Astrocyte (in vitro differentiated cells and primary cell): ENCODE measurements at regions not wholly inside any gene's neighbourhood (a gene's known extent, or its start where the extent isn't known, plus 50 kb on each side); places are given as distances from the start of the nearest gene placed in this dataset.

Experiments used
- DNase-seq: peaks from one replicate; pipeline ENCODE4 v3.0.0-alpha.2; 2010; ENCODE audit warnings: low read depth
- FAIRE-seq: peaks from 2 replicates; lab custom pipeline; 2011; peaks lifted over from hg19 to GRCh38; lab: Jason Lieb, UNC
- H2AFZ ChIP-seq: 2 replicates; pipeline ENCODE4 v1.6.0; 2012; ENCODE audit warnings: low read depth, low read length, inconsistent platforms
- H3K27ac ChIP-seq: 2 replicates; pipeline ENCODE4 v1.5.1; 2011; ENCODE audit warnings: low read depth, low read length, inconsistent platforms
- H3K27me3 ChIP-seq: 2 replicates; pipeline ENCODE4 v1.6.0; 2011; ENCODE audit warnings: low read length, inconsistent platforms; ENCODE audit not compliant: insufficient read depth
- H3K36me3 ChIP-seq: 2 replicates; pipeline ENCODE4 v1.5.1; 2011; ENCODE audit warnings: low read length, inconsistent platforms; ENCODE audit not compliant: insufficient read depth
- H3K4me1 ChIP-seq: 2 replicates; pipeline ENCODE4 v1.5.1; 2011; ENCODE audit warnings: low read length, inconsistent platforms; ENCODE audit not compliant: insufficient read depth
- H3K4me2 ChIP-seq: 2 replicates; pipeline ENCODE4 v1.6.0; 2012; ENCODE audit warnings: low read length, inconsistent platforms
- H3K4me3 ChIP-seq: 2 replicates; pipeline ENCODE4 v1.5.1; 2011; ENCODE audit warnings: low read depth, mild to moderate bottlenecking, low read length, inconsistent platforms; ENCODE audit not compliant: insufficient read depth
- H3K79me2 ChIP-seq: 2 replicates; pipeline ENCODE4 v1.6.0; 2012; ENCODE audit warnings: mild to moderate bottlenecking, low read length, inconsistent platforms; ENCODE audit not compliant: insufficient read depth
- H3K9ac ChIP-seq: 2 replicates; pipeline ENCODE4 v1.6.0; 2012; ENCODE audit warnings: mild to moderate bottlenecking, low read length, inconsistent platforms
- H3K9me3 ChIP-seq: 2 replicates; pipeline ENCODE4 v1.5.1; 2012; ENCODE audit warnings: low read depth, mild to moderate bottlenecking, low read length, inconsistent platforms; ENCODE audit not compliant: insufficient read depth
- H4K20me1 ChIP-seq: 2 replicates; pipeline ENCODE4 v1.6.0; 2012; ENCODE audit warnings: low read length, inconsistent platforms; ENCODE audit not compliant: insufficient read depth
- H3K27ac Mint-ChIP-seq: one replicate; pipeline ENCODE4 v1.8.0; 2021; ENCODE audit warnings: mild to moderate bottlenecking, mixed read lengths; ENCODE audit not compliant: unreplicated experiment
- H3K27me3 Mint-ChIP-seq: one replicate; pipeline ENCODE4 v1.8.0; 2021; ENCODE audit warnings: low read depth, mixed read lengths; ENCODE audit not compliant: unreplicated experiment
- H3K36me3 Mint-ChIP-seq: one replicate; pipeline ENCODE4 v1.8.0; 2021; ENCODE audit warnings: low read depth, mixed read lengths; ENCODE audit not compliant: unreplicated experiment
- H3K4me1 Mint-ChIP-seq: one replicate; pipeline ENCODE4 v1.8.0; 2021; ENCODE audit warnings: low read depth, mixed read lengths; ENCODE audit not compliant: unreplicated experiment
- H3K4me3 Mint-ChIP-seq: one replicate; pipeline ENCODE4 v1.8.0; 2021; ENCODE audit warnings: mild to moderate bottlenecking, moderate library complexity, mixed read lengths; ENCODE audit not compliant: unreplicated experiment
- H3K9me3 Mint-ChIP-seq: one replicate; pipeline ENCODE4 v1.8.0; 2021; ENCODE audit warnings: mild to moderate bottlenecking, mixed read lengths; ENCODE audit not compliant: unreplicated experiment
- EZH2 ChIP-seq: IDR thresholded peaks from 2 replicates; pipeline ENCODE4 v1.6.1; 2012; ENCODE audit warnings: mild to moderate bottlenecking, low read length, inconsistent platforms; ENCODE audit not compliant: insufficient read depth
- TF ChIP-seq, protein P1 (sequence below): IDR thresholded peaks from 2 replicates; pipeline ENCODE4 v1.5.1; 2011; ENCODE audit warnings: low read depth, mild to moderate bottlenecking, inconsistent platforms, low read length, moderate library complexity; ENCODE audit not compliant: insufficient read depth

DNA sequence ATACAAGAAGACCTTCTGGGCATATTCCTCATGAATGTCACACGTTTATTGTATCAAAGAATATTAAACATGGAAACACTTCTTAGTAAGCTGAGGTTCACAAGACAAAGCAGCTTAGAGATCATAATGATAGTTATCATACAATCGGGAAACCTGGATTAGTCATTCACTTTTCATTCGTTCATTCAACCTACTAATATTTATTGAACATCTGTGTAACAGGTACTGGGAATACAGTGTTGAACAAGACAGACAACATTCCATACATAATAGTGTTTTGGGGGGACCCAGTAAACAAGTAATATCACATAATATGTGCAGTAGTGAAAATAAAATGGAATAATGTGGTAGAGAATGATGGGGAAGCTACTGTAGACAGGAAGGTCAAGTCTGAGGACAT lies 100.6 kb upstream of the GRIP1 start:
- Mint-ChIP-seq H3K27ac (no peak overlapping the region), H3K27me3 (no peaks in the 10 kb centered on the region), H3K36me3 (no peaks in the 10 kb centered on the region), H3K4me1 (peaks cover 5% of the 10 kb centered on the region), H3K4me3 (no peak overlapping the region), H3K9me3 (no peaks in the 10 kb centered on the region)
- Histone ChIP-seq H3K4me1 (no peaks in the 10 kb centered on the region), H3K4me3 (no peak overlapping the region), H4K20me1 (no peaks in the 10 kb centered on the region), H3K27me3 (no peaks in the 10 kb centered on the region), H3K79me2 (no peaks in the 10 kb centered on the region), H3K36me3 (no peaks in the 10 kb centered on the region), H3K4me2 (no peak overlapping the region), H3K27ac (no peak overlapping the region), H3K9me3 (no peaks in the 10 kb centered on the region), H2AFZ (no peak overlapping the region), H3K9ac (no peak overlapping the region)
- DNase-seq: no peak
- no peak for FAIRE-seq
- TF ChIP-seq, protein P1, sequence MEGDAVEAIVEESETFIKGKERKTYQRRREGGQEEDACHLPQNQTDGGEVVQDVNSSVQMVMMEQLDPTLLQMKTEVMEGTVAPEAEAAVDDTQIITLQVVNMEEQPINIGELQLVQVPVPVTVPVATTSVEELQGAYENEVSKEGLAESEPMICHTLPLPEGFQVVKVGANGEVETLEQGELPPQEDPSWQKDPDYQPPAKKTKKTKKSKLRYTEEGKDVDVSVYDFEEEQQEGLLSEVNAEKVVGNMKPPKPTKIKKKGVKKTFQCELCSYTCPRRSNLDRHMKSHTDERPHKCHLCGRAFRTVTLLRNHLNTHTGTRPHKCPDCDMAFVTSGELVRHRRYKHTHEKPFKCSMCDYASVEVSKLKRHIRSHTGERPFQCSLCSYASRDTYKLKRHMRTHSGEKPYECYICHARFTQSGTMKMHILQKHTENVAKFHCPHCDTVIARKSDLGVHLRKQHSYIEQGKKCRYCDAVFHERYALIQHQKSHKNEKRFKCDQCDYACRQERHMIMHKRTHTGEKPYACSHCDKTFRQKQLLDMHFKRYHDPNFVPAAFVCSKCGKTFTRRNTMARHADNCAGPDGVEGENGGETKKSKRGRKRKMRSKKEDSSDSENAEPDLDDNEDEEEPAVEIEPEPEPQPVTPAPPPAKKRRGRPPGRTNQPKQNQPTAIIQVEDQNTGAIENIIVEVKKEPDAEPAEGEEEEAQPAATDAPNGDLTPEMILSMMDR: no peak
- TF ChIP-seq EZH2: no peak

- H3K9ac ChIP-seq: no peak overlapping the region
- no peaks in the 10 kb centered on the region for H3K36me3 Mint-ChIP-seq
- no peak overlapping the region for H2AFZ ChIP-seq
- no peaks in the 10 kb centered on the region for H3K27me3 Mint-ChIP-seq
- H3K4me1 Mint-ChIP-seq: no peaks in the 10 kb centered on the region
- DNase-seq: no peak
- H4K20me1 ChIP-seq: no peaks in the 10 kb centered on the region
- no peaks in the 10 kb centered on the region for H3K79me2 ChIP-seq
- no peaks in the 10 kb centered on the region for H3K9me3 ChIP-seq
- H3K4me3 ChIP-seq: no peak overlapping the region
- H3K27ac ChIP-seq: no peak overlapping the region
- no peaks in the 10 kb centered on the region for H3K9me3 Mint-ChIP-seq
- H3K27ac Mint-ChIP-seq: no peak overlapping the region
- no peaks in the 10 kb centered on the region for H3K4me1 ChIP-seq
- H3K4me3 Mint-ChIP-seq: no peak overlapping the region
- TF ChIP-seq, protein P1: no peak
- TF ChIP-seq EZH2: no peak
- no peak for FAIRE-seq
- no peak overlapping the region for H3K4me2 ChIP-seq
- H3K27me3 ChIP-seq: no peaks in the 10 kb centered on the region
- H3K36me3 ChIP-seq: no peaks in the 10 kb centered on the region
These were observed 107.8 kb upstream of the GRIP1 start for GRCh38 chr12:66786531-66787308.

DNA sequence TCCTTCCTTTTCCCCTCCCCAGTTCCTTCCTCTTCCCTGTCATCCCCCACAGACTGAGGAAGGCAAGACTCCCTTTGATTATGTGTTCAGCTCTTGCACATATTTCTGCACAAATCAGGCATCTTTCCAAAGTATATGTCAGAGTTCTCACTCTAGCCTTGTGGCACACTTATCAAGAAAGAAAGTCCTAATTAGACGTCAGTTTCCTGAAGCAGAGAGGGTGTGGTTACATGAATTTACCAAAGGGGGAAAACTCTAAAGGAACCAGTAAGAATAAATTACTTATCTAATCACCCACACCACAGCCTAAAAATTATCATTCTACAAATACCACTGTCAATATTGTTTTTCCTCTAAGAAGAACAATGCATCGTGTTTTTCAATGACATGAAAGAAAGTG lies 120.7 kb upstream of the GRIP1 start:
- H3K27me3 Mint-ChIP-seq: no peaks in the 10 kb centered on the region
- no peaks in the 10 kb centered on the region for H3K36me3 Mint-ChIP-seq

More for the DNA sequence above, 120.7 kb upstream of the GRIP1 start:
- H3K27ac Mint-ChIP-seq: no peak overlapping the region
- no peak overlapping the region for H3K4me3 Mint-ChIP-seq
- H3K4me1 Mint-ChIP-seq: peaks cover 4% of the 10 kb centered on the region
- Histone ChIP-seq H3K36me3 (no peaks in the 10 kb centered on the region), H4K20me1 (no peaks in the 10 kb centered on the region), H3K79me2 (no peaks in the 10 kb centered on the region), H3K4me3 (no peak overlapping the region), H3K4me1 (no peaks in the 10 kb centered on the region), H3K4me2 (no peak overlapping the region), H3K9me3 (no peaks in the 10 kb centered on the region), H3K9ac (no peak overlapping the region), H3K27ac (no peak overlapping the region), H2AFZ (no peak overlapping the region), H3K27me3 (peaks cover 6% of the 10 kb centered on the region)
- TF ChIP-seq EZH2: no peak
- TF ChIP-seq, protein P1: no peak
- H3K9me3 Mint-ChIP-seq: no peaks in the 10 kb centered on the region
- DNase-seq: no peak
- FAIRE-seq: no peak
